HepG2 (cell line): ENCODE measurements at regions not wholly inside any gene's neighbourhood (a gene's known extent, or its start where the extent isn't known, plus 50 kb on each side); places are given as distances from the start of the nearest gene placed in this dataset.

Experiments used
- ATAC-seq: fragments of 200-7000 bp; cut with Tn5 transposase; 3 replicates; pipeline ENCODE4 v1.9.1; 2020; ENCODE audit warnings: mild to moderate bottlenecking, moderate library complexity
- BruUV-seq: library from RNA; stranded (reverse); fragments of 400-500 nt; replicated peaks from 2 replicates; lab custom pipeline; 2021; lab: Mats Ljungman, UMichigan
- CTCF ChIA-PET: fragments of 300-600 bp; formaldehyde crosslinking; extraction: SDS; loops from one replicate; lab custom pipeline; 2021; ENCODE audit warnings: low total read pairs, inconsistent platforms, low intra/inter-chr PET ratio; lab: Yijun Ruan, JAX
- POLR2A ChIA-PET: fragments of 350-600 bp; sonication (Branson Sonifier 250); formaldehyde crosslinking; loops from one replicate; lab custom pipeline; 2020; ENCODE audit warnings: antibody characterized with exemption, inconsistent platforms; lab: Yijun Ruan, JAX
- DNase-seq: peaks from one replicate; pipeline ENCODE4 v3.0.0-alpha.2; 2015; ENCODE audit warnings: low spot score
- FAIRE-seq: peaks from 3 replicates; lab custom pipeline; 2011; peaks lifted over from hg19 to GRCh38; lab: Jason Lieb, UNC
- H2AFZ ChIP-seq: one replicate; pipeline ENCODE4 v1.6.1; 2011; ENCODE audit warnings: low read length, inconsistent platforms
- H3K27ac ChIP-seq: fragments of 300-600 bp; 3 replicates; pipeline ENCODE4 v1.8.0; 2011; ENCODE audit warnings: mixed run types, mild to moderate bottlenecking, mixed read lengths, low read length, inconsistent platforms; ENCODE audit not compliant: insufficient read depth; ENCODE audit errors: extremely low read length
- H3K27me3 ChIP-seq, 2 experiments: fragments of 200-600 bp in 1 of 2; 2 replicates in 1 of 2; 3 replicates in 1 of 2; pipeline versions ENCODE4 v1.6.0 to v1.8.0; 2011; ENCODE audit warnings: low read length in 2 of 2, mild to moderate bottlenecking in 2 of 2, moderate library complexity in 2 of 2, inconsistent platforms in 1 of 2; ENCODE audit not compliant: insufficient read depth in 2 of 2, control insufficient read depth in 1 of 2
- H3K36me3 ChIP-seq, 2 experiments: fragments of 200-600 bp in 1 of 2; replicated peaks in 1 of 2; 2 replicates in 1 of 2; 3 replicates in 1 of 2; pipeline versions ENCODE4 v1.5.1 to v1.8.0; 2011; ENCODE audit warnings: low read length in 2 of 2, inconsistent platforms in 1 of 2; ENCODE audit not compliant: insufficient read depth in 2 of 2, control insufficient read depth in 1 of 2
- H3K4me1 ChIP-seq: 2 replicates; pipeline ENCODE4 v1.5.1; 2012; ENCODE audit warnings: low read length, inconsistent platforms; ENCODE audit not compliant: insufficient read depth
- H3K4me2 ChIP-seq: 2 replicates; pipeline ENCODE4 v1.6.0; 2011; ENCODE audit warnings: low read depth, low read length, inconsistent platforms
- H3K4me3 ChIP-seq, 3 experiments: fragments of 200-600 bp in 1 of 3; sonication (generic), shearing (Covaris generic) in 1 of 3; replicated peaks in 1 of 3; 2 replicates each; pipeline ENCODE4 v1.5.1; 2011 to 2016; ENCODE audit warnings: low read length in 3 of 3, inconsistent platforms in 2 of 3, low read depth in 2 of 3, mild to moderate bottlenecking in 2 of 3, control low read depth in 1 of 3, mixed read lengths in 1 of 3; ENCODE audit not compliant: insufficient read depth in 1 of 3
- H3K79me2 ChIP-seq: one replicate; pipeline ENCODE4 v1.6.1; 2011; ENCODE audit warnings: low read length, inconsistent platforms; ENCODE audit not compliant: insufficient read depth
- H3K9ac ChIP-seq: 2 replicates; pipeline ENCODE4 v1.6.0; 2011; ENCODE audit warnings: mild to moderate bottlenecking, low read depth, low read length, inconsistent platforms; ENCODE audit not compliant: insufficient read depth
- H3K9me3 ChIP-seq: 2 replicates; pipeline ENCODE4 v1.5.1; 2012; ENCODE audit warnings: mild to moderate bottlenecking, low read length
- H4K20me1 ChIP-seq: 2 replicates; pipeline ENCODE4 v1.6.0; 2011; ENCODE audit warnings: inconsistent platforms, mild to moderate bottlenecking, low read length, moderate library complexity; ENCODE audit not compliant: insufficient read depth
- ELF4 ChIP-seq: sonication (generic); formaldehyde crosslinking; IDR thresholded peaks from 2 replicates; pipeline ENCODE4 v1.5.0; 2020; ENCODE audit warnings: missing genetic modification reagents, mild to moderate bottlenecking, moderate library complexity, borderline replicate concordance
- GATAD2A ChIP-seq: IDR thresholded peaks from 2 replicates; pipeline ENCODE4 v1.6.1; 2016
- GPN1 ChIP-seq: sonication (generic); formaldehyde crosslinking; IDR thresholded peaks from 2 replicates; pipeline ENCODE4 v1.5.1; 2020; ENCODE audit warnings: missing genetic modification reagents, borderline replicate concordance
- MXD4 ChIP-seq: IDR thresholded peaks from 2 replicates; pipeline ENCODE4 v1.6.1; 2016; ENCODE audit warnings: mild to moderate bottlenecking, missing biosample characterization, missing genetic modification reagents
- NCOA1 ChIP-seq: sonication (generic); formaldehyde crosslinking; IDR thresholded peaks from 2 replicates; pipeline ENCODE4 v1.9.0; 2021; ENCODE audit warnings: missing genetic modification reagents
- NONO ChIP-seq, 2 experiments: fragments of 450-650 bp in 1 of 2; sonication (generic) in 1 of 2; formaldehyde crosslinking in 1 of 2; IDR thresholded peaks in 1 of 2; conservative IDR thresholded peaks in 1 of 2; 2 replicates each; pipeline versions ENCODE4 v1.6.1 to v1.8.0; 2017 to 2022; ENCODE audit warnings: mild to moderate bottlenecking in 1 of 2, missing genetic modification reagents in 1 of 2, moderate library complexity in 1 of 2
- NPAS2 ChIP-seq: sonication (generic); formaldehyde crosslinking; IDR thresholded peaks from 2 replicates; pipeline ENCODE4 v1.8.0; 2022; ENCODE audit warnings: mild to moderate bottlenecking, missing genetic modification reagents, borderline replicate concordance
- PLSCR1 ChIP-seq: sonication (generic); formaldehyde crosslinking; IDR thresholded peaks from 2 replicates; pipeline ENCODE4 v1.5.0; 2020; ENCODE audit warnings: missing genetic modification reagents, mild to moderate bottlenecking, borderline replicate concordance
- RAD21 ChIP-seq: fragments of 450-650 bp; formaldehyde crosslinking; IDR thresholded peaks from 2 replicates; pipeline ENCODE4 v1.5.0; 2020; ENCODE audit warnings: mild to moderate bottlenecking
- TBP ChIP-seq: sonication (generic); formaldehyde crosslinking; IDR thresholded peaks from 2 replicates; pipeline ENCODE4 v1.5.0; 2020; ENCODE audit warnings: missing genetic modification reagents
- TCF12 ChIP-seq, 2 experiments: fragments of 450-650 bp in 1 of 2; sonication (generic) in 1 of 2; formaldehyde crosslinking in 1 of 2; IDR thresholded peaks; 2 replicates each; pipeline versions ENCODE4 v1.6.1 to v1.8.0; 2017 to 2022; ENCODE audit warnings: antibody characterized with exemption in 1 of 2, mild to moderate bottlenecking in 1 of 2, missing genetic modification reagents in 1 of 2, moderate library complexity in 1 of 2
- ZMAT3 ChIP-seq: sonication (generic); formaldehyde crosslinking; conservative IDR thresholded peaks from 2 replicates; pipeline ENCODE4 v1.7.0; 2021; ENCODE audit warnings: missing genetic modification reagents
- ZNF17 ChIP-seq: sonication (generic); formaldehyde crosslinking; IDR thresholded peaks from 2 replicates; pipeline ENCODE4 v1.5.0; 2020; ENCODE audit warnings: mild to moderate bottlenecking, missing genetic modification reagents
- ZNF460 ChIP-seq: sonication (generic); formaldehyde crosslinking; IDR thresholded peaks from 2 replicates; pipeline ENCODE4 v1.5.1; 2020; ENCODE audit warnings: missing genetic modification reagents, mild to moderate bottlenecking, borderline replicate concordance
- ZNF83 ChIP-seq: sonication (generic); formaldehyde crosslinking; IDR thresholded peaks from 2 replicates; pipeline ENCODE4 v1.4.0; 2020; ENCODE audit warnings: missing genetic modification reagents, mild to moderate bottlenecking, borderline replicate concordance
- ZNF878 ChIP-seq: sonication (generic); formaldehyde crosslinking; IDR thresholded peaks from 2 replicates; pipeline ENCODE4 v1.8.1; 2023; ENCODE audit warnings: mild to moderate bottlenecking, missing genetic modification reagents, moderate library complexity
- ZSCAN12 ChIP-seq: sonication (generic); formaldehyde crosslinking; IDR thresholded peaks from 2 replicates; pipeline ENCODE4 v1.9.0; 2021; ENCODE audit warnings: mild to moderate bottlenecking, missing genetic modification reagents
- WGBS: methylation state at CpG from one replicate; pipeline ENCODE4 v1.1.6; 2017; ENCODE audit warnings: low lambda C conversion rate; 5-methylcytosine and 5-hydroxymethylcytosine counted together
- in situ Hi-C: cut with HindIII; loops from 2 replicates; pipeline ENCODE4 v1.10.0; 2017; ENCODE audit warnings: low pct_unique_long_range_greater_than_20kb; ENCODE audit not compliant: extremely low pct_ligation_motif_present
- intact Hi-C: fragments of 100-400 bp; cut with micrococcal nuclease; formaldehyde crosslinking; loops from one replicate; pipeline ENCODE4 v1.10.0; 2022; ENCODE audit not compliant: unreplicated experiment

GRCh38 chr13:105569816-105570215 is 965.6 kb downstream of the EFNB2 start:
- TF ChIP-seq MXD4 (CRISPR knock-in tag) (no peak), GATAD2A (CRISPR knock-in tag) (no peak), PLSCR1 (CRISPR knock-in tag) (no peak), NCOA1 (CRISPR knock-in tag) (no peak), ZMAT3 (CRISPR knock-in tag) (no peak), ZNF878 (CRISPR knock-in tag) (no peak), NPAS2 (no peak), ELF4 (CRISPR knock-in tag) (no peak), TCF12 (IDR thresholded peaks at IDR 0.05) (no peak), TCF12 (CRISPR knock-in tag; IDR thresholded peaks at IDR 0.05) (no peak), NONO (IDR thresholded peaks at IDR 0.05) (no peak), NONO (CRISPR knock-in tag; conservative IDR thresholded peaks at IDR 0.05) (no peak), TBP (CRISPR knock-in tag) (no peak), ZNF460 (no peak), ZSCAN12 (CRISPR knock-in tag) (no peak), GPN1 (CRISPR knock-in tag) (no peak), RAD21 (no peak), ZNF83 (CRISPR knock-in tag) (no peak), ZNF17 (CRISPR knock-in tag) (no peak)
- no peaks in the 10 kb centered on the region for H3K36me3 ChIP-seq
- BruUV-seq, result no TSS peak
- no peak overlapping the region for H3K4me3 ChIP-seq
- H3K27ac ChIP-seq, result no peak overlapping the region
- FAIRE-seq (no peak), ATAC-seq (no peak), DNase-seq (no peak)
- no peak overlapping the region for H2AFZ ChIP-seq
- intact Hi-C loops, result no loop called here
- 4% methylated on average over 2 of the region's 2 CpGs for WGBS
- POLR2A ChIA-PET, result no interaction called here
- no peaks in the 10 kb centered on the region for H3K27me3 ChIP-seq
- no peaks in the 10 kb centered on the region for H3K4me1 ChIP-seq
- in situ Hi-C loops, result no loop called here
- no peak overlapping the region for H3K9ac ChIP-seq
- peaks cover 48% of the 10 kb centered on the region for H3K9me3 ChIP-seq
- no peak overlapping the region for H3K4me2 ChIP-seq
- H4K20me1 ChIP-seq, result no peaks in the 10 kb centered on the region
- H3K79me2 ChIP-seq, result no peaks in the 10 kb centered on the region
- CTCF ChIA-PET, result no interaction called here
